Liver (tissue), 3 donors: ENCODE measurements at regions not wholly inside any gene's neighbourhood (a gene's known extent, or its start where the extent isn't known, plus 50 kb on each side); places are given as distances from the start of the nearest gene placed in this dataset.

Source experiments
- EGR1 ChIP-seq, 2 donors: IDR thresholded peaks; 2 replicates each; pipeline ENCODE4 v1.6.1; 2016 to 2018; ENCODE audit warnings: antibody characterized with exemption in 2 of 2, low read depth in 2 of 2
- GABPA ChIP-seq, 2 donors: IDR thresholded peaks in 1 of 2; conservative IDR thresholded peaks in 1 of 2; 2 replicates each; pipeline ENCODE4 v1.6.1; 2016; ENCODE audit warnings: antibody characterized with exemption in 2 of 2, mild to moderate bottlenecking in 1 of 2, moderate library complexity in 1 of 2
- HNF4A ChIP-seq, 2 donors: conservative IDR thresholded peaks; 2 replicates each; pipeline ENCODE4 v1.6.1; 2016; ENCODE audit warnings: antibody characterized with exemption in 2 of 2, mild to moderate bottlenecking in 2 of 2
- JUND ChIP-seq, 2 donors: IDR thresholded peaks; 2 replicates each; pipeline ENCODE4 v1.6.1; 2016; ENCODE audit warnings: antibody characterized with exemption in 2 of 2
- NR2F2 ChIP-seq: IDR thresholded peaks from 2 replicates; pipeline ENCODE4 v1.6.1; 2016; ENCODE audit warnings: antibody characterized with exemption
- RAD21 ChIP-seq, 2 donors: IDR thresholded peaks; 2 replicates each; pipeline ENCODE4 v1.6.1; 2016; ENCODE audit warnings: antibody characterized with exemption in 2 of 2, mild to moderate bottlenecking in 2 of 2
- SP1 ChIP-seq: IDR thresholded peaks from 2 replicates; pipeline ENCODE4 v1.6.1; 2018; ENCODE audit warnings: antibody characterized with exemption, mild to moderate bottlenecking
- TAF1 ChIP-seq: conservative IDR thresholded peaks from 2 replicates; pipeline ENCODE4 v1.6.1; 2016; ENCODE audit warnings: antibody characterized with exemption, mild to moderate bottlenecking
- YY1 ChIP-seq: IDR thresholded peaks from 2 replicates; pipeline ENCODE4 v1.6.1; 2016; ENCODE audit warnings: antibody characterized with exemption, mild to moderate bottlenecking
- TF ChIP-seq, protein P1 (sequence below): fragments of 150-350 bp; IDR thresholded peaks from 2 replicates; pipeline ENCODE4 v1.5.1; 2017; ENCODE audit warnings: improper control_type of control experiment, low read depth, low read length; ENCODE audit not compliant: missing input control
- TF ChIP-seq, protein P2 (sequence below): IDR thresholded peaks from 2 replicates; pipeline ENCODE4 v1.6.1; 2016; ENCODE audit warnings: antibody characterized with exemption, mild to moderate bottlenecking
- TF ChIP-seq, protein P3 (sequence below): IDR thresholded peaks from 2 replicates; pipeline ENCODE4 v1.6.1; 2016; ENCODE audit warnings: antibody characterized with exemption
- donor health status: healthy.
- donor health status: healthy.

DNA sequence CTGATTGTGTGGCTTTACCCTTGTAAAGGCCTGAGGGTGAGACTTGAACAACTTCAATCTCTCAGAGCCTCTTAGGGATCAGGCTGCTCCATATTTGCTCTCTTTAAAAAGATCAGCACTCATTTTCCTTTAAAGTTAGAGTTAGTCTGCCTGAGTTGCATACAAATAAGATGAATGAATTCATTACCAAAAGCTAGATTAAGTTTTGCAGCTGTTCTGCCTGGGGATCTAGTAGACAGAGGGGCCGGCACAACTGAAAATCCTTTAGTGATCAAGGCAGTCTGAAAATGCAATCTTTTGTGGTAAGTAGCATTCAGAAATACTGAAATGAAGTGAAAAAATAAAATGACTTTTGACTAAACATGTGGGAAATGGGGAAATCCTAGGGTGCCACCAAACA, 264.0 kb downstream of the MAN2A1 start:
- TF ChIP-seq, protein P1, sequence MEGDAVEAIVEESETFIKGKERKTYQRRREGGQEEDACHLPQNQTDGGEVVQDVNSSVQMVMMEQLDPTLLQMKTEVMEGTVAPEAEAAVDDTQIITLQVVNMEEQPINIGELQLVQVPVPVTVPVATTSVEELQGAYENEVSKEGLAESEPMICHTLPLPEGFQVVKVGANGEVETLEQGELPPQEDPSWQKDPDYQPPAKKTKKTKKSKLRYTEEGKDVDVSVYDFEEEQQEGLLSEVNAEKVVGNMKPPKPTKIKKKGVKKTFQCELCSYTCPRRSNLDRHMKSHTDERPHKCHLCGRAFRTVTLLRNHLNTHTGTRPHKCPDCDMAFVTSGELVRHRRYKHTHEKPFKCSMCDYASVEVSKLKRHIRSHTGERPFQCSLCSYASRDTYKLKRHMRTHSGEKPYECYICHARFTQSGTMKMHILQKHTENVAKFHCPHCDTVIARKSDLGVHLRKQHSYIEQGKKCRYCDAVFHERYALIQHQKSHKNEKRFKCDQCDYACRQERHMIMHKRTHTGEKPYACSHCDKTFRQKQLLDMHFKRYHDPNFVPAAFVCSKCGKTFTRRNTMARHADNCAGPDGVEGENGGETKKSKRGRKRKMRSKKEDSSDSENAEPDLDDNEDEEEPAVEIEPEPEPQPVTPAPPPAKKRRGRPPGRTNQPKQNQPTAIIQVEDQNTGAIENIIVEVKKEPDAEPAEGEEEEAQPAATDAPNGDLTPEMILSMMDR: no peak
- TF ChIP-seq EGR1 (IDR thresholded peaks at IDR 0.05; ENCODE audit: low read depth in 2 of 2) (no peak), RAD21 (IDR thresholded peaks at IDR 0.05) (no peak), TAF1 (no peak), JUND (IDR thresholded peaks at IDR 0.05) (no peak), YY1 (no peak), GABPA (IDR thresholded peaks at IDR 0.05 in 1 of 2, conservative IDR thresholded peaks at IDR 0.05 in 1 of 2) (no peak), SP1 (no peak), HNF4A (conservative IDR thresholded peaks at IDR 0.05) (no peak), NR2F2 (no peak)
- TF ChIP-seq, protein P2, sequence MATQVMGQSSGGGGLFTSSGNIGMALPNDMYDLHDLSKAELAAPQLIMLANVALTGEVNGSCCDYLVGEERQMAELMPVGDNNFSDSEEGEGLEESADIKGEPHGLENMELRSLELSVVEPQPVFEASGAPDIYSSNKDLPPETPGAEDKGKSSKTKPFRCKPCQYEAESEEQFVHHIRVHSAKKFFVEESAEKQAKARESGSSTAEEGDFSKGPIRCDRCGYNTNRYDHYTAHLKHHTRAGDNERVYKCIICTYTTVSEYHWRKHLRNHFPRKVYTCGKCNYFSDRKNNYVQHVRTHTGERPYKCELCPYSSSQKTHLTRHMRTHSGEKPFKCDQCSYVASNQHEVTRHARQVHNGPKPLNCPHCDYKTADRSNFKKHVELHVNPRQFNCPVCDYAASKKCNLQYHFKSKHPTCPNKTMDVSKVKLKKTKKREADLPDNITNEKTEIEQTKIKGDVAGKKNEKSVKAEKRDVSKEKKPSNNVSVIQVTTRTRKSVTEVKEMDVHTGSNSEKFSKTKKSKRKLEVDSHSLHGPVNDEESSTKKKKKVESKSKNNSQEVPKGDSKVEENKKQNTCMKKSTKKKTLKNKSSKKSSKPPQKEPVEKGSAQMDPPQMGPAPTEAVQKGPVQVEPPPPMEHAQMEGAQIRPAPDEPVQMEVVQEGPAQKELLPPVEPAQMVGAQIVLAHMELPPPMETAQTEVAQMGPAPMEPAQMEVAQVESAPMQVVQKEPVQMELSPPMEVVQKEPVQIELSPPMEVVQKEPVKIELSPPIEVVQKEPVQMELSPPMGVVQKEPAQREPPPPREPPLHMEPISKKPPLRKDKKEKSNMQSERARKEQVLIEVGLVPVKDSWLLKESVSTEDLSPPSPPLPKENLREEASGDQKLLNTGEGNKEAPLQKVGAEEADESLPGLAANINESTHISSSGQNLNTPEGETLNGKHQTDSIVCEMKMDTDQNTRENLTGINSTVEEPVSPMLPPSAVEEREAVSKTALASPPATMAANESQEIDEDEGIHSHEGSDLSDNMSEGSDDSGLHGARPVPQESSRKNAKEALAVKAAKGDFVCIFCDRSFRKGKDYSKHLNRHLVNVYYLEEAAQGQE: no peak
- TF ChIP-seq, protein P3, sequence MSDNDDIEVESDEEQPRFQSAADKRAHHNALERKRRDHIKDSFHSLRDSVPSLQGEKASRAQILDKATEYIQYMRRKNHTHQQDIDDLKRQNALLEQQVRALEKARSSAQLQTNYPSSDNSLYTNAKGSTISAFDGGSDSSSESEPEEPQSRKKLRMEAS: no peak
